Heart right ventricle (tissue), 16 donors: ENCODE measurements at regions not wholly inside any gene's neighbourhood (a gene's known extent, or its start where the extent isn't known, plus 50 kb on each side); places are given as distances from the start of the nearest gene placed in this dataset.

Source experiments
- ATAC-seq, 8 donors: fragments of 200-7000 bp; cut with Tn5 transposase; one replicate each; pipeline ENCODE4 v1.9.1; 2020; ENCODE audit warnings: mild to moderate bottlenecking in 8 of 8, moderate library complexity in 8 of 8, moderate number of reproducible peaks in 1 of 8
- DNase-seq, 2 donors: peaks; one replicate each; pipeline ENCODE4 v3.0.0-alpha.2; 2020
- H3K27ac ChIP-seq, 10 donors: fragments of 200-600 bp; sonication (generic) in 2 of 10; one replicate each; pipeline versions ENCODE4 v1.5.0 to v1.8.0; 2020 to 2022; ENCODE audit warnings: mild to moderate bottlenecking in 3 of 10
- H3K27me3 ChIP-seq, 7 donors: fragments of 200-600 bp; one replicate each; pipeline ENCODE4 v1.8.0; 2021 to 2022; ENCODE audit warnings: mild to moderate bottlenecking in 2 of 7
- H3K36me3 ChIP-seq, 9 donors: fragments of 200-600 bp; sonication (generic) in 1 of 9; one replicate each; pipeline versions ENCODE4 v1.5.0 to v1.8.0; 2020 to 2022; ENCODE audit warnings: mild to moderate bottlenecking in 2 of 9
- H3K4me1 ChIP-seq, 9 donors: fragments of 200-600 bp; sonication (generic) in 1 of 9; one replicate each; pipeline versions ENCODE4 v1.5.0 to v1.8.0; 2020 to 2022; ENCODE audit warnings: mild to moderate bottlenecking in 4 of 9
- H3K4me3 ChIP-seq, 10 donors: fragments of 200-600 bp; sonication (generic) in 2 of 10; one replicate each; pipeline versions ENCODE4 v1.5.0 to v1.8.0; 2020 to 2022; ENCODE audit warnings: mild to moderate bottlenecking in 7 of 10, moderate library complexity in 2 of 10
- H3K9me3 ChIP-seq, 11 donors: fragments of 200-600 bp in 10 of 11; sonication (generic) in 2 of 11; one replicate each; pipeline versions ENCODE4 v1.5.0 to v1.8.0; 2013 to 2022; ENCODE audit warnings: mild to moderate bottlenecking in 2 of 11, control low read depth in 1 of 11, moderate library complexity in 1 of 11
- CTCF ChIP-seq, 9 donors: fragments of 200-600 bp; sonication (generic) in 2 of 9; IDR thresholded peaks; one replicate each; pipeline versions ENCODE4 v1.5.0 to v1.8.0; 2021 to 2022; ENCODE audit warnings: antibody characterized with exemption in 9 of 9, mild to moderate bottlenecking in 5 of 9, moderate library complexity in 1 of 9
- WGBS, 2 donors: extraction: QIAGEN DNeasy Blood & Tissue Kit; methylation state at CpG; one replicate each; pipeline ENCODE4 v1.1.7; 2013; ENCODE audit warnings: inconsistent platforms in 1 of 2; 5-methylcytosine and 5-hydroxymethylcytosine counted together
- intact Hi-C, 10 donors: fragments of 100-400 bp; cut with DNase I; formaldehyde crosslinking; loops; one replicate each; pipeline versions ENCODE4 v1.11.1 to v1.14.2; 2022
- donor health status: Arrhythmogenic right ventricular cardiomyopathy.
- donor health status: ischemic (EF 13 %, LVEDD 7.1; RV severe dilation, severe dysfunction).
- donor health status: healthy with polysubstance abuse.
- donor health status: DM: no; HTN: yes; CAD: no.
- donor health status: DM: no; HTN: no; CAD: no.
- donor health status: ischemic (EF 25% LVEDD 6.9; RV normal size, moderate dysfunction).
- donor health status: ischemic (EF 25% LVEDD 5.7; RV mildly dilated, moderate dysfunction).
- donor health status: healthy.
- donor health status: DM: yes; HTN: yes; CAD: no.
- donor health status: Ischemic cardiomyopathy.
- donor health status: ischemic (EF 35%, LVEDD 5.7; RV mildly dilated, moderate dysfunction).
- donor health status: nonischemic (EF 11% LVEDD 7.7; RV severe dilation, severe dysfunction).
- donor health status: DM: yes; HTN: yes; CAD: no.
- donor health status: PGD.
- donor health status: ischemic (EF 29% LVEDD 5.4; RV normal size, mild dysfunction).
- donor health status: nonischemic (EF 23%, LVEDD 6.1; RV moderate dilation, normal function).

GRCh38 chr22:49697047-49697446 lies 130.6 kb downstream of the BRD1 start:
- ATAC-seq (no peak), DNase-seq (no peak)
- Histone ChIP-seq H3K27ac (no peak overlapping the region), H3K9me3 (peaks cover 0 to 31% (median 20%) of the 10 kb centered on the region in 11 donors), H3K4me3 (no peak overlapping the region), H3K4me1 (no peaks in the 10 kb centered on the region), H3K27me3 (peaks cover 0 to 6% (median 0%) of the 10 kb centered on the region in 7 donors), H3K36me3 (no peaks in the 10 kb centered on the region)
- no peak for TF ChIP-seq CTCF (IDR thresholded peaks at IDR 0.05)
- intact Hi-C loops: no loop called here
- WGBS, 2 donors: 72 to 79% methylated on average over 3 of the region's 3 CpGs

GRCh38 chr22:49694462-49695260 lies 133.0 kb downstream of the BRD1 start:
- WGBS, 2 donors: 81 to 85% methylated on average over 9 of the region's 9 CpGs
- Histone ChIP-seq H3K27me3 (peaks cover 0 to 10% (median 3%) of the 10 kb centered on the region in 7 donors), H3K4me3 (no peak overlapping the region), H3K36me3 (no peaks in the 10 kb centered on the region), H3K4me1 (no peaks in the 10 kb centered on the region), H3K9me3 (peaks cover 0 to 34% (median 13%) of the 10 kb centered on the region in 11 donors), H3K27ac (no peak overlapping the region)
- intact Hi-C loops: no loop called here
- ATAC-seq (no peak), DNase-seq (no peak)
- TF ChIP-seq CTCF (IDR thresholded peaks at IDR 0.05): no peak

- no peak for TF ChIP-seq CTCF (IDR thresholded peaks at IDR 0.05)
- intact Hi-C loops: no loop called here
- 87 to 89% methylated on average over 10 of the region's 10 CpGs for WGBS, 2 donors
- Histone ChIP-seq H3K36me3 (no peaks in the 10 kb centered on the region), H3K9me3 (peaks cover 0 to 34% (median 13%) of the 10 kb centered on the region in 11 donors), H3K27me3 (peaks cover 3 to 17% (median 9%) of the 10 kb centered on the region in 7 donors), H3K4me1 (no peaks in the 10 kb centered on the region), H3K4me3 (no peak overlapping the region), H3K27ac (no peak overlapping the region)
- DNase-seq (no peak), ATAC-seq (no peak)
These were observed 133.8 kb downstream of the BRD1 start for GRCh38 chr22:49693848-49694247.

- H3K36me3 ChIP-seq: no peaks in the 10 kb centered on the region
- H3K4me1 ChIP-seq: no peaks in the 10 kb centered on the region
- intact Hi-C loops: no loop called here
- H3K4me3 ChIP-seq: no peak overlapping the region
- no peak overlapping the region for H3K27ac ChIP-seq
- peaks cover 3 to 21% (median 13%) of the 10 kb centered on the region in 7 donors for H3K27me3 ChIP-seq
- H3K9me3 ChIP-seq: peaks cover 0 to 34% (median 13%) of the 10 kb centered on the region in 11 donors
- no peak for DNase-seq
- peak in 2 of 8 donors; percentile 42 to 48 for ATAC-seq
- WGBS, 2 donors: 79 to 84% methylated on average over 11 of the region's 11 CpGs
- TF ChIP-seq CTCF (IDR thresholded peaks at IDR 0.05): no peak
These were observed 134.3 kb downstream of the BRD1 start for GRCh38 chr22:49693416-49693815.
